Liver (tissue), 8 donors: ENCODE measurements at regions not wholly inside any gene's neighbourhood (a gene's known extent, or its start where the extent isn't known, plus 50 kb on each side); places are given as distances from the start of the nearest gene placed in this dataset.

Experiments
- DNase-seq: peaks from one replicate; pipeline ENCODE4 v3.0.0-alpha.2; 2017; ENCODE audit warnings: low spot score
- H3K27ac ChIP-seq, 2 donors: one replicate each; pipeline ENCODE4 v1.7.0; 2013; ENCODE audit warnings: inconsistent platforms in 2 of 2, low read length in 2 of 2, control low read depth in 1 of 2, low read depth in 1 of 2, mild to moderate bottlenecking in 1 of 2
- H3K27me3 ChIP-seq, 4 donors: one replicate each; pipeline versions ENCODE4 v1.6.1 to v1.7.0; 2013; ENCODE audit warnings: low read length in 3 of 4, inconsistent platforms in 1 of 4, mild to moderate bottlenecking in 1 of 4, moderate library complexity in 1 of 4; ENCODE audit not compliant: control insufficient read depth in 4 of 4, insufficient read depth in 4 of 4
- H3K36me3 ChIP-seq, 4 donors: one replicate each; pipeline versions ENCODE4 v1.6.1 to v1.7.0; 2013; ENCODE audit warnings: low read length in 3 of 4, mild to moderate bottlenecking in 3 of 4, low read depth in 1 of 4, moderate library complexity in 1 of 4; ENCODE audit not compliant: control insufficient read depth in 4 of 4, insufficient read depth in 3 of 4
- H3K4me1 ChIP-seq, 4 donors: one replicate each; pipeline versions ENCODE4 v1.6.1 to v1.7.0; 2013; ENCODE audit warnings: low read length in 3 of 4, mild to moderate bottlenecking in 3 of 4, moderate library complexity in 1 of 4; ENCODE audit not compliant: control insufficient read depth in 4 of 4, insufficient read depth in 4 of 4
- H3K4me3 ChIP-seq, 3 donors: one replicate each; pipeline versions ENCODE4 v1.6.1 to v1.7.0; 2013; ENCODE audit warnings: low read length in 3 of 3, control low read depth in 1 of 3, low read depth in 1 of 3, mild to moderate bottlenecking in 1 of 3
- H3K9ac ChIP-seq, 2 donors: one replicate each; pipeline ENCODE4 v1.7.0; 2013; ENCODE audit warnings: low read length in 2 of 2, mild to moderate bottlenecking in 2 of 2, moderate library complexity in 2 of 2, control low read depth in 1 of 2, low read depth in 1 of 2
- H3K9me3 ChIP-seq, 4 donors: one replicate each; pipeline versions ENCODE4 v1.6.1 to v1.7.0; 2013; ENCODE audit warnings: low read length in 3 of 4; ENCODE audit not compliant: control insufficient read depth in 4 of 4
- EGR1 ChIP-seq, 2 donors: IDR thresholded peaks; 2 replicates each; pipeline ENCODE4 v1.6.1; 2016 to 2018; ENCODE audit warnings: antibody characterized with exemption in 2 of 2, low read depth in 2 of 2
- FOXA1 ChIP-seq: IDR thresholded peaks from 2 replicates; pipeline ENCODE4 v1.6.1; 2016; ENCODE audit warnings: antibody characterized with exemption
- FOXA2 ChIP-seq: IDR thresholded peaks from 2 replicates; pipeline ENCODE4 v1.6.1; 2016; ENCODE audit warnings: antibody characterized with exemption
- GABPA ChIP-seq, 2 donors: IDR thresholded peaks in 1 of 2; conservative IDR thresholded peaks in 1 of 2; 2 replicates each; pipeline ENCODE4 v1.6.1; 2016; ENCODE audit warnings: antibody characterized with exemption in 2 of 2, mild to moderate bottlenecking in 1 of 2, moderate library complexity in 1 of 2
- HNF4A ChIP-seq, 2 donors: conservative IDR thresholded peaks; 2 replicates each; pipeline ENCODE4 v1.6.1; 2016; ENCODE audit warnings: antibody characterized with exemption in 2 of 2, mild to moderate bottlenecking in 2 of 2
- JUND ChIP-seq, 2 donors: IDR thresholded peaks; 2 replicates each; pipeline ENCODE4 v1.6.1; 2016; ENCODE audit warnings: antibody characterized with exemption in 2 of 2
- NR2F2 ChIP-seq: IDR thresholded peaks from 2 replicates; pipeline ENCODE4 v1.6.1; 2016; ENCODE audit warnings: antibody characterized with exemption
- RAD21 ChIP-seq, 2 donors: IDR thresholded peaks; 2 replicates each; pipeline ENCODE4 v1.6.1; 2016; ENCODE audit warnings: antibody characterized with exemption in 2 of 2, mild to moderate bottlenecking in 2 of 2
- RXRA ChIP-seq, 2 donors: IDR thresholded peaks; 2 replicates each; pipeline ENCODE4 v1.6.1; 2017 to 2018; ENCODE audit warnings: antibody characterized with exemption in 2 of 2, mild to moderate bottlenecking in 1 of 2
- SP1 ChIP-seq: IDR thresholded peaks from 2 replicates; pipeline ENCODE4 v1.6.1; 2018; ENCODE audit warnings: antibody characterized with exemption, mild to moderate bottlenecking
- TAF1 ChIP-seq: conservative IDR thresholded peaks from 2 replicates; pipeline ENCODE4 v1.6.1; 2016; ENCODE audit warnings: antibody characterized with exemption, mild to moderate bottlenecking
- WGBS: extraction: QIAGEN DNeasy Blood & Tissue Kit; methylation state at CpG from one replicate; pipeline ENCODE4 v1.1.7; 2013; 5-methylcytosine and 5-hydroxymethylcytosine counted together
- TF ChIP-seq, protein P1 (sequence below): IDR thresholded peaks from 2 replicates; pipeline ENCODE4 v1.6.1; 2016; ENCODE audit warnings: antibody characterized with exemption, mild to moderate bottlenecking
- TF ChIP-seq, protein P2 (sequence below): IDR thresholded peaks from 2 replicates; pipeline ENCODE4 v1.6.1; 2016; ENCODE audit warnings: antibody characterized with exemption
- TF ChIP-seq, protein P3 (sequence below): fragments of 150-350 bp; IDR thresholded peaks from 2 replicates; pipeline ENCODE4 v1.5.1; 2017; ENCODE audit warnings: improper control_type of control experiment, low read depth, low read length; ENCODE audit not compliant: missing input control
- donor health status: healthy.
- donor health status: healthy.
- donor health status: healthy.
- donor health status: healthy.
- donor health status: healthy.

DNA sequence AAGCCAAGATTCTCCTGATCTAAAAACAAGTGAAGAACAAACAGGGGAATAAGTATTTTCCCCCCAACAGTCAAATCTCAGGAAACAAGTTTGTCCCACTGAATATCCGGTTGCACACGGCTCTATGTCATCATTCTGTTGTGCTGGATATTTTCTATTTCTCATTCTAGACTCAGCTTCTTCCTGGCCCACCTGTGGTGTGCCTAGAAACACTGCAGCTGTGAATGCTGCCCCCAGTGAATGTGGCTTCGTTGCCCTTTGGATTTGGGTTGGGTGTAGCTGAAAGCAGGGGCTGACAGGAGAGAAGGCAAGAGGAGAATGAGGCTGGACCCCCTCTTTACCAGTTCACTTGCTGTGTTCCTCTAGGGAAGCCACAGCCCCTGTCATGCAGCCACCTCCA, 181.2 kb upstream of the PROK2 start:
- Histone ChIP-seq H3K4me1 (no peaks in the 10 kb centered on the region), H3K4me3 (no peak overlapping the region), H3K9me3 (no peaks in the 10 kb centered on the region), H3K27ac (no peak overlapping the region), H3K9ac (no peak overlapping the region), H3K36me3 (no peaks in the 10 kb centered on the region), H3K27me3 (no peaks in the 10 kb centered on the region)
- no peak for DNase-seq
- WGBS: 72% methylated on average over 3 of the region's 3 CpGs
- TF ChIP-seq, protein P1, sequence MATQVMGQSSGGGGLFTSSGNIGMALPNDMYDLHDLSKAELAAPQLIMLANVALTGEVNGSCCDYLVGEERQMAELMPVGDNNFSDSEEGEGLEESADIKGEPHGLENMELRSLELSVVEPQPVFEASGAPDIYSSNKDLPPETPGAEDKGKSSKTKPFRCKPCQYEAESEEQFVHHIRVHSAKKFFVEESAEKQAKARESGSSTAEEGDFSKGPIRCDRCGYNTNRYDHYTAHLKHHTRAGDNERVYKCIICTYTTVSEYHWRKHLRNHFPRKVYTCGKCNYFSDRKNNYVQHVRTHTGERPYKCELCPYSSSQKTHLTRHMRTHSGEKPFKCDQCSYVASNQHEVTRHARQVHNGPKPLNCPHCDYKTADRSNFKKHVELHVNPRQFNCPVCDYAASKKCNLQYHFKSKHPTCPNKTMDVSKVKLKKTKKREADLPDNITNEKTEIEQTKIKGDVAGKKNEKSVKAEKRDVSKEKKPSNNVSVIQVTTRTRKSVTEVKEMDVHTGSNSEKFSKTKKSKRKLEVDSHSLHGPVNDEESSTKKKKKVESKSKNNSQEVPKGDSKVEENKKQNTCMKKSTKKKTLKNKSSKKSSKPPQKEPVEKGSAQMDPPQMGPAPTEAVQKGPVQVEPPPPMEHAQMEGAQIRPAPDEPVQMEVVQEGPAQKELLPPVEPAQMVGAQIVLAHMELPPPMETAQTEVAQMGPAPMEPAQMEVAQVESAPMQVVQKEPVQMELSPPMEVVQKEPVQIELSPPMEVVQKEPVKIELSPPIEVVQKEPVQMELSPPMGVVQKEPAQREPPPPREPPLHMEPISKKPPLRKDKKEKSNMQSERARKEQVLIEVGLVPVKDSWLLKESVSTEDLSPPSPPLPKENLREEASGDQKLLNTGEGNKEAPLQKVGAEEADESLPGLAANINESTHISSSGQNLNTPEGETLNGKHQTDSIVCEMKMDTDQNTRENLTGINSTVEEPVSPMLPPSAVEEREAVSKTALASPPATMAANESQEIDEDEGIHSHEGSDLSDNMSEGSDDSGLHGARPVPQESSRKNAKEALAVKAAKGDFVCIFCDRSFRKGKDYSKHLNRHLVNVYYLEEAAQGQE: no peak
- TF ChIP-seq FOXA1 (no peak), TAF1 (no peak), SP1 (no peak), RAD21 (IDR thresholded peaks at IDR 0.05) (no peak), RXRA (IDR thresholded peaks at IDR 0.05) (no peak)
- TF ChIP-seq, protein P2, sequence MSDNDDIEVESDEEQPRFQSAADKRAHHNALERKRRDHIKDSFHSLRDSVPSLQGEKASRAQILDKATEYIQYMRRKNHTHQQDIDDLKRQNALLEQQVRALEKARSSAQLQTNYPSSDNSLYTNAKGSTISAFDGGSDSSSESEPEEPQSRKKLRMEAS: no peak

DNA sequence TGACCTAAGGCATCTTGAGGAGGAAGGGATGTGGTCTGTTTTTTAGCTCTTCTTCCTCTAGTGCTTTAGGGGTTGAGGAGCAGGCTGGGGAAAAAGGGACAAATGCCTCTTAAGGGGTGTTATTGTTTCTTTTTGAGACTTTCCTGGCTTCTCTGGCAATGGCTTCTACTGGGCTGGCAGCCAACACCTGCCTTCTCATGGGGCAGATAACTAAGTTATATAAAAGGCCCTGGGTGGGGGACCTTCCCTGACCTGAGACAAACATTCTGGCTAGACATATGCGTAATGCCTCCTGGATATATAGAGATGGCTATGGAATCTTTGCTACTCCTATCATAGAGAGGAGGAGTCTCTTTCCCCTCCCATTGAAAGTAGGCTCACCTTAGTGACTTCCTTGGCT, 179.2 kb upstream of the PROK2 start:
- H3K27ac ChIP-seq: no peak overlapping the region
- H3K4me3 ChIP-seq: no peak overlapping the region
- WGBS: 83% methylated on average over 1 of the region's 1 CpG
- no peak for DNase-seq
- H3K9ac ChIP-seq: no peak overlapping the region
- H3K9me3 ChIP-seq: no peaks in the 10 kb centered on the region
- no peaks in the 10 kb centered on the region for H3K27me3 ChIP-seq
- no peaks in the 10 kb centered on the region for H3K36me3 ChIP-seq
- TF ChIP-seq, protein P1: no peak
- TF ChIP-seq GABPA (IDR thresholded peaks at IDR 0.05 in 1 of 2, conservative IDR thresholded peaks at IDR 0.05 in 1 of 2): no peak
- TF ChIP-seq TAF1: no peak
- no peak for TF ChIP-seq HNF4A (conservative IDR thresholded peaks at IDR 0.05)
- H3K4me1 ChIP-seq: no peaks in the 10 kb centered on the region

DNA sequence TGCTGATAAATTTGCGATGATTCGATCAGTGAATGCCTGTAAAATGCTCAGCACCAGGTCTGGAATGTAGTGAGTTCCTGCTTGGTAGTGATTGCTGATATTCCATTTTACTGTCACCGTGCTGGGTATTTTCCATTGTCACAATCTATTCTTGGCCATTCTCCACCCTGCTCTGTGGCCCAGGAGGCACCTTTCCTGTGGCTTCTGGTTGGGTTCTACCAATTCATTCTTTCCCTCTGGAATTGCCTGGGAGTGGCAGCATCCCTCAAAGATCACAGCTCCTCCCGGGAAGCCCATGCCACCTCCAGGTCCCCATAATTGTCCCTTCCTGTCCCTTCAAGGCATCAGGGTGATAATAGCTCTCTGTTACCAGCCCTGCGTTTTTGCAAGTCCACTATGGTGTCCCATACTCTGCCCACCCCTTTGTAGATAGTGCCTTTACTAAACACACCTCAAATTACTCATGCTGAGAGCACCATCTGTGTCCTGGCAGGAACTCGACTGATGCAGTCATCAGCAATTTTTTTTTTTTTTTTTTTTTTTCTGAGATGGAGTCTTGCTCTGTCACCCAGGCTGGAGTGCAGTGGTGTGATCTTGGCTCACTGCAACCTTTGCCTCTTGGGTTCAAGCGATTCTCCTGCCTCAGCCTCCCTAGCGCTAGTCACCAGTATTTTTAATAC, 177.8 kb upstream of the PROK2 start:
- no peak overlapping the region for H3K9ac ChIP-seq

More for the DNA sequence above, 177.8 kb upstream of the PROK2 start:
- no peaks in the 10 kb centered on the region for H3K36me3 ChIP-seq
- H3K4me1 ChIP-seq: no peaks in the 10 kb centered on the region
- DNase-seq: no peak
- no peak overlapping the region for H3K27ac ChIP-seq
- H3K27me3 ChIP-seq: no peaks in the 10 kb centered on the region
- H3K4me3 ChIP-seq: no peak overlapping the region
- TF ChIP-seq JUND (IDR thresholded peaks at IDR 0.05): no peak
- TF ChIP-seq HNF4A (conservative IDR thresholded peaks at IDR 0.05): no peak
- TF ChIP-seq, protein P3, sequence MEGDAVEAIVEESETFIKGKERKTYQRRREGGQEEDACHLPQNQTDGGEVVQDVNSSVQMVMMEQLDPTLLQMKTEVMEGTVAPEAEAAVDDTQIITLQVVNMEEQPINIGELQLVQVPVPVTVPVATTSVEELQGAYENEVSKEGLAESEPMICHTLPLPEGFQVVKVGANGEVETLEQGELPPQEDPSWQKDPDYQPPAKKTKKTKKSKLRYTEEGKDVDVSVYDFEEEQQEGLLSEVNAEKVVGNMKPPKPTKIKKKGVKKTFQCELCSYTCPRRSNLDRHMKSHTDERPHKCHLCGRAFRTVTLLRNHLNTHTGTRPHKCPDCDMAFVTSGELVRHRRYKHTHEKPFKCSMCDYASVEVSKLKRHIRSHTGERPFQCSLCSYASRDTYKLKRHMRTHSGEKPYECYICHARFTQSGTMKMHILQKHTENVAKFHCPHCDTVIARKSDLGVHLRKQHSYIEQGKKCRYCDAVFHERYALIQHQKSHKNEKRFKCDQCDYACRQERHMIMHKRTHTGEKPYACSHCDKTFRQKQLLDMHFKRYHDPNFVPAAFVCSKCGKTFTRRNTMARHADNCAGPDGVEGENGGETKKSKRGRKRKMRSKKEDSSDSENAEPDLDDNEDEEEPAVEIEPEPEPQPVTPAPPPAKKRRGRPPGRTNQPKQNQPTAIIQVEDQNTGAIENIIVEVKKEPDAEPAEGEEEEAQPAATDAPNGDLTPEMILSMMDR: no peak
- TF ChIP-seq NR2F2: no peak
- no peak for TF ChIP-seq EGR1 (IDR thresholded peaks at IDR 0.05; ENCODE audit: low read depth in 2 of 2)
- TF ChIP-seq, protein P1: no peak
- no peak for TF ChIP-seq FOXA2
- no peak for TF ChIP-seq TAF1
- no peaks in the 10 kb centered on the region for H3K9me3 ChIP-seq
- 84% methylated on average over 8 of the region's 8 CpGs for WGBS
